Gastrocnemius medialis (tissue), 4 donors: ENCODE measurements at regions not wholly inside any gene's neighbourhood (a gene's known extent, or its start where the extent isn't known, plus 50 kb on each side); places are given as distances from the start of the nearest gene placed in this dataset.

Experiments used
- ATAC-seq, 2 donors: fragments of 150-250 bp; one replicate each; pipeline ENCODE4 v1.9.1; 2016
- DNase-seq, 2 donors: peaks; one replicate each; pipeline ENCODE4 v3.0.0-alpha.2; 2019
- H3K27ac ChIP-seq, 4 donors: fragments of 200-600 bp; sonication (generic); 1 replicate in 1 of 4; 2 replicates in 3 of 4; pipeline ENCODE4 v1.5.1; 2016 to 2018; ENCODE audit warnings: mild to moderate bottlenecking in 2 of 4, moderate library complexity in 1 of 4
- H3K27me3 ChIP-seq, 3 donors: fragments of 200-600 bp; sonication (generic) in 2 of 3; 1 replicate in 1 of 3; 2 replicates in 2 of 3; pipeline versions ENCODE4 v1.5.1 to v1.6.0; 2016 to 2019; ENCODE audit warnings: mild to moderate bottlenecking in 1 of 3, moderate library complexity in 1 of 3
- H3K36me3 ChIP-seq, 2 donors: fragments of 200-600 bp; sonication (generic) in 1 of 2; one replicate each; pipeline ENCODE4 v1.5.1; 2017 to 2018
- H3K4me1 ChIP-seq, 2 donors: fragments of 200-600 bp; sonication (generic) in 1 of 2; one replicate each; pipeline ENCODE4 v1.5.1; 2016 to 2017; ENCODE audit warnings: mild to moderate bottlenecking in 2 of 2
- H3K4me3 ChIP-seq, 4 donors: fragments of 200-600 bp; sonication (generic) in 3 of 4; 1 replicate in 1 of 4; 2 replicates in 3 of 4; pipeline ENCODE4 v1.5.1; 2016 to 2019; ENCODE audit warnings: mild to moderate bottlenecking in 2 of 4
- H3K9me3 ChIP-seq, 3 donors: fragments of 200-600 bp; sonication (generic) in 2 of 3; 1 replicate in 1 of 3; 2 replicates in 2 of 3; pipeline ENCODE4 v1.5.1; 2016 to 2019
- CTCF ChIP-seq, 5 experiments: fragments of 450-650 bp in 3 of 5; fragments of 200-600 bp in 2 of 5; sonication (generic) in 2 of 5; IDR thresholded peaks in 4 of 5; conservative IDR thresholded peaks in 1 of 5; 1 replicate in 4 of 5; 2 replicates in 1 of 5; pipeline ENCODE4 v1.5.1; 2016 to 2019; ENCODE audit warnings: antibody characterized with exemption in 5 of 5, mild to moderate bottlenecking in 3 of 5, moderate library complexity in 3 of 5
- POLR2A ChIP-seq, 2 donors: fragments of 450-650 bp; IDR thresholded peaks; one replicate each; pipeline ENCODE4 v1.6.1; 2017; ENCODE audit warnings: antibody characterized with exemption in 2 of 2, mild to moderate bottlenecking in 2 of 2, moderate library complexity in 2 of 2
- in situ Hi-C, 4 donors: fragments of 200-750 bp; cut with MboI; loops; one replicate each; pipeline versions ENCODE4 v1.15.0 to v1.8.0; 2017; ENCODE audit warnings: low sequenced_read_pairs in 4 of 4
- intact Hi-C: fragments of 100-400 bp; cut with DNase I; formaldehyde crosslinking; loops from one replicate; pipeline ENCODE4 v1.15.1; 2023; ENCODE audit warnings: low total_unique reads

GRCh38 chr2:37792366-37792765 lies 120.9 kb upstream of the CDC42EP3 start:
- in situ Hi-C loops, result no loop called here
- peaks cover 0 to 9% (median 3%) of the 10 kb centered on the region in 3 donors for H3K9me3 ChIP-seq
- H3K27ac ChIP-seq, result no peak overlapping the region
- DNase-seq, result no peak
- TF ChIP-seq POLR2A (IDR thresholded peaks at IDR 0.05) (no peak), CTCF (IDR thresholded peaks at IDR 0.05 in 4 of 5, conservative IDR thresholded peaks at IDR 0.05 in 1 of 5) (no peak)
- H3K4me3 ChIP-seq, result no peak overlapping the region
- no peak for ATAC-seq
- no peaks in the 10 kb centered on the region for H3K27me3 ChIP-seq
- peaks cover 26 to 32% of the 10 kb centered on the region in 2 donors for H3K4me1 ChIP-seq
- no peaks in the 10 kb centered on the region for H3K36me3 ChIP-seq
- intact Hi-C loops, result no loop called here

- Histone ChIP-seq H3K27me3 (no peaks in the 10 kb centered on the region), H3K4me3 (no peak overlapping the region), H3K4me1 (peaks cover 26 to 29% of the 10 kb centered on the region in 2 donors), H3K36me3 (no peaks in the 10 kb centered on the region), H3K9me3 (peaks cover 0 to 7% (median 3%) of the 10 kb centered on the region in 3 donors), H3K27ac (no peak overlapping the region)
- in situ Hi-C loops (no loop called here), intact Hi-C loops (no loop called here)
- ATAC-seq, result no peak
- no peak for DNase-seq
- TF ChIP-seq POLR2A (IDR thresholded peaks at IDR 0.05) (no peak), CTCF (IDR thresholded peaks at IDR 0.05 in 4 of 5, conservative IDR thresholded peaks at IDR 0.05 in 1 of 5) (no peak)
Measured at GRCh38 chr2:37793004-37793403, 121.6 kb upstream of the CDC42EP3 start.

- Histone ChIP-seq H3K4me3 (no peak overlapping the region), H3K4me1 (peaks cover 26 to 29% of the 10 kb centered on the region in 2 donors), H3K27me3 (no peaks in the 10 kb centered on the region), H3K36me3 (no peaks in the 10 kb centered on the region), H3K27ac (peak overlapping the region; percentile 52 to 70 (median 56)), H3K9me3 (no peaks in the 10 kb centered on the region)
- DNase-seq (no peak), ATAC-seq (peak; percentile 94 to 96)
- in situ Hi-C loops (no loop called here), intact Hi-C loops (no loop called here)
- no peak for TF ChIP-seq POLR2A (IDR thresholded peaks at IDR 0.05)
- TF ChIP-seq CTCF (IDR thresholded peaks at IDR 0.05 in 4 of 5, conservative IDR thresholded peaks at IDR 0.05 in 1 of 5), result no peak
Measured at GRCh38 chr2:37794717-37795116, 123.3 kb upstream of the CDC42EP3 start.

GRCh38 chr2:37795456-37795855 lies 124.0 kb upstream of the CDC42EP3 start:
- in situ Hi-C loops, result no loop called here
- Histone ChIP-seq H3K9me3 (no peaks in the 10 kb centered on the region), H3K27me3 (no peaks in the 10 kb centered on the region), H3K4me1 (peaks cover 26 to 29% of the 10 kb centered on the region in 2 donors), H3K27ac (peak overlapping the region in 3 of 4 donors; percentile 52 to 70 (median 55)), H3K4me3 (no peak overlapping the region), H3K36me3 (no peaks in the 10 kb centered on the region)
- TF ChIP-seq POLR2A (IDR thresholded peaks at IDR 0.05) (no peak), CTCF (IDR thresholded peaks at IDR 0.05 in 4 of 5, conservative IDR thresholded peaks at IDR 0.05 in 1 of 5) (no peak)
- DNase-seq (no peak), ATAC-seq (no peak)
- intact Hi-C loops, result no loop called here

GRCh38 chr2:37795938-37796337 lies 124.5 kb upstream of the CDC42EP3 start:
- DNase-seq (no peak), ATAC-seq (no peak)
- Histone ChIP-seq H3K4me3 (no peak overlapping the region), H3K36me3 (no peaks in the 10 kb centered on the region), H3K9me3 (no peaks in the 10 kb centered on the region), H3K27me3 (no peaks in the 10 kb centered on the region), H3K4me1 (peaks cover 26 to 29% of the 10 kb centered on the region in 2 donors), H3K27ac (peak overlapping the region in 1 of 4 donors; percentile 3)
- TF ChIP-seq CTCF (IDR thresholded peaks at IDR 0.05 in 4 of 5, conservative IDR thresholded peaks at IDR 0.05 in 1 of 5) (no peak), POLR2A (IDR thresholded peaks at IDR 0.05) (no peak)
- in situ Hi-C loops (no loop called here), intact Hi-C loops (no loop called here)
